ENCODE measurements at regions not wholly inside any gene's neighbourhood (a gene's known extent, or its start where the extent isn't known, plus 50 kb on each side); places are given as distances from the start of the nearest gene placed in this dataset.

DNA sequence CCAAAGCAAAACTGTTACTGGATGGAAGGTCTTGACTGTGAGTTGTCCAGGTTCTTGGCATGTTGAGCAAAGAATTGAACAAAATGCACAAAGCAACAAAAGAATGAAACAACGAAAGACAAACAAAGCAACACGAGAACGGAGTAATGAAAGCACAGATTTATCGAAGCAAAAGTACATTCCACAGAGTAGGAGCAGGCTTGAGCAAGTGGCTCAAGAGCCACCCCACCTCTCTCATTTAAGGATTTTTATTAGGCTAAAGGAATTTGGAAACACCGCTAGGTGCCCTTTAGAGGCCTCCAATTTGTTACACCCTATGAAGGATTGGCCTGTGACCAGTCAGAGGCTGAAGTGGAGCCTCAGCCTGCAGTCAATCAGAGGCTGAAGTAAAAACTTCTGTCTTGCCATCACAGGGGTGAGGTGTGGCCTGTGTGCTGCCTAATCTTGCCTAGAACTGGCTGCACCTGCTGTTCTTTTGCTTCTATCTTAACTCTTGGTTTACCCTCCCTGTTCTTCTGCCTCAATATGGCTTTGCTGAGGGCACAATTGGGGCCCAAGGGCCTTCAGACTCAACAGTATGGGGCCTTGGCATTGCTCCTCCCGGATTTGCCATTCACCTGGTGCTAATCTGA is 59.4 kb upstream of the FTH1 start:
- no peak for DNase-seq

DNA sequence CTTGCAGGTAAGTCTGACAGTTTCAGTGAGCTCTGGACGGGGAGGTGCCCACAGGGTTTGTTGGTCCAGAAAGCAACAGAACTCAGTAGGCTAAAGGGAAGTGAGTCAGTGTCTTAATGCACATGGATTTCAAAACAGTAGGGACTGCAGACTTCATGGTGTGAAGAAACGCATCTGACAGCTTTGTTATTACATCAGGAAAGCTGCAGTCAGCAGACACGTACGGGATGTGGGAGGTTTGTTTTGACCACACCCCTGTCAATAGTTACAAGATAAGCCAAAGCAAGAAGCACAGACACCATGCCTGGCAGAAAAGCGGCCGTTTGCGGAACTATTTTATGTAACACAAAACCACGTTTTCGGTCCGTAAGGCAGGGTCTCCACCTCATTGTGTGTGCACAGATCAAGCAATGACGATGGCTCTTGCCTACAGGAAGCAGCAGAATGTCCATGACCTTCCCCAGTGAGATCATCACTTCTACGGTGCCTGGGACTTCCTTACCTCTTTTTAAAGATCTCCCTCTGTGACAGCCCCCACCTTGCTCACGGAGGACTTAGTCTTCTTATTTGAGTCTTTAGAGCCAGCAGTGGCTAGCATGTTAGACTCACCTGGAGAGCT is 58.2 kb upstream of the FTH1 start:
- DNase-seq, result peak; percentile 36 to 51

DNA sequence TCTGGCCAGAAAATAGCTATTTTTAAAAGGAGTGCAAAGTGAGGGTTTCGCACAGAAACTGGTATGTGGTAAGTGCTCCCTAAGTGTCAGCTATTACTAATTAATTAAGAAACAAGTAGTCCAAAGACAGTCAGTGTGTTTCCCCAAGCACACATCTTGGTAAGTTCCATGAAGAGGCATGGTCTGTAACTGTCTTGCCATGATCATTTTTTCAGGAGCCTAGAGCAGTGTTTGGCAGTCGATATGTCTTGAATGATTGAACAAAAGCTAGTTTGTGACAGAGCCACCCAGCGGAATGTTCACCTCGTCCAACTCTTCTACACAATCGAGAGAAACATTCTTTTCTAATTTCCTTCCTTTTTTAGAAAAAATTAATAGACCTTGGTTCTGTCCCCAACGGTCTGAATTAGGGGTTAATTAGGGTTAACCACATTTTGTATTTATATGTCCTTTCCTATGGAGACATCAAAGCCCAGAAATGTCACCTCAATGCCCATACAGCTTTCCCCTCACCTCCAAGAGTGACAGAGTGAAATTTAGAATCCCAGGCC is 57.6 kb upstream of the FTH1 start:
- no peak for DNase-seq

DNA sequence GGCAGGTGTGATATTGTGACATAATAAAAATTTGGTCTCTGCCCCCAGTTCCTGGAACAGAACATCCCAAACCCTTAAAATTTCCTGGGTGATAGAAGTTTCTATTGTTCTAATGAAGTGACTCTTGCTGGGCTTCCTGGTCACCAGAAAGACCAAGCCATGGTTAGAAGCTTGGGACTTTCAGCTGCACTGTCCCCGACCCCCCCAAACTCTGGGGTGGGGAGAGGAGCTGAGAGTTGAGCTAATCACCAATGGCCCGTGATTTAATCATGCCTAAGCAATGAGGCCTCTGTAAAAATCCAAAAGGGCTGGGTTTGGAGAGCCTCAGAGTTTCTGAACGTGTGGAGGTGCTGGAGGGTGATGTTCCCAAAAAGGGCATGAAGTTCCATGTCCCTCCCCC is 54.8 kb upstream of the FTH1 start:
- no peak for DNase-seq

DNA sequence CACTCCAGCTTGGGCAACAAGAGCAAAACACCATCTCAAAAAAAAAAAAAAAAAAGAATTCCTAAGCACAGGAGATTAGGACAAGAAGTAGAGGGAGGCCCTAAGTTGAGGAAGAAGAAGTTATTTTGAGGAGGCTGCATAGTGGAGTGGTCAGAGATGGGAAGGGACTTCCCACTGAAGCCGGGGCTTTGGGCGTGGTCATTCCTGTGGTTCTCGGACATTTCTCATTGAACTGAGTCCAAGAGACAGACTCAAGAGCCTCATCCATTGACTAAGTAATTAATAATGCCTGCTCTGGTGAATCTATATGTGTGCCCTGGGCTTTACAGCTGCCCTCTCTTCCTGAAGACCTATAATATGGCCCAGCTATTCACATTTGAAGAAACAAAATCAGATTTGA is 53.2 kb upstream of the FTH1 start:
- DNase-seq, result no peak

DNA sequence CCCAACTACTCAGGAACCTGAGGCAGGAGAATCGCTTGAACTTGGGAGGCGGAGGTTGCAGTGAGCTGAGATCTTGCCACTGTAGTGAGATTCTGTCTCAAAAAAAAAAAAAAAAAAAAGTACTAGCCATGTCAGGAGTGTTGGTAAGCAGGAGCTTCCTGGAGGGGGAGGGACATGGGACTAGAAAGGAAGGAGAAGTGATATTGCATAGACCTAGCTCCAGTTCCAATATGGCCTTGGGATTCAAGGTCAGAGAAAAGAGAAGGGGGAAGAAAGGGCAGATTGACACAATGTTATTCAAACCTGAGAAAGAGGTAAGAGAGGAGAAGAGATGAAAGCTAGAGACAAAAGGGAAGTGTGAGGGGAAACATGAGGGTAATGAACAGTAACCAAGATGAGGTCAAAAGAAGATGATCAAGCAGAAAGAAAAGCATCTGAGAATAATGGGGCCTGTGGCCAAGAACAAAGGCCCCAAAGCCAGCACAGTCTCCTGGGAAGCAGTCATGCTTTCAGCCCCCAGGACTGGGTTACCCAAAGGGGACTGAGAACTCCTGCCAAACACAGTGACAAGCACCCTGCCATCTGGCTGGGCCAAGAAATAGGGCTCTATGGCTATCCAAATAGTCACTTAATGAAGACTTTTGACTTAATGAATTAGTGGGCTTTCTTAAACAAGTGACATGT is 51.7 kb upstream of the FTH1 start:
- no peak for DNase-seq

DNA sequence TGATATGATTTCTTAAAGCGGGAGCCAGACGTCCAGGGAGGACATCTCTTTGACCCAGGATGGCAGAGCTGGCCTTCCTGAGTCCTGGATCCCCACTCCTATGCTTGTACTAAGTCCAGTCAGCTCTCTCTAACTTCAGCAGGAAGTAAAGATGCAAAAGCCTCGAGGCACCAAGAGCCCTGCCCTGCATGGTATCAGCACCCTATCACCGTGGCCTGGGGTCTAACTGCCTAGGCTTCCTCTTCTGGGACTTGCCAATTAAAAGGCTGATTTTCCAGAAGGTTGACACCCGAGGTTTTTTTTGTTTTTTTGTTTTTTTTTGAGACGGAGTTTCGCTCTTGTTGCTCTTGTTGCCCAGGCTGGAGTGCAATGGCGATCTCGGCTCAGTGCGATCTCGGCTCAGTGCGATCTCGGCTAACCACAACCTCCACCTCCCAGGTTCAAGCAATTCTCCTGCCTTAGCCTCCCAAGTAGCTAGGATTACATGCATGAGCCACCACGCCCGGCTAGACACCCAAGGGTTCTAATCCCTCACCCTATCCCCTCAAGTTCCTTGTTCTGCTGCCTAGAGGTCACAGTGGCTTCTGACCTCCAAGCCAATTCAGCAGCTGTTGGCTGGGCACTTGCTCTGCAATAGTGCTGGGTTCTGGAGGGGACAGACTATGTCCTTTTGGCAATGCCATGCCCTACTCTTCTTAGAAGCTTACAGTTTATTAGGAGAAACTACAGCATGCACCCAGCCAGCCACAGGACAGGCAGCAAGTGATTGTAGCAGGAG is 50.6 kb upstream of the FTH1 start:
- no peak for DNase-seq

Measured in stimulated activated CD4-positive, alpha-beta T cell treated with anti-CD3 and anti-CD28 coated beads, Interleukin-2, amount 100 ng/mL, for 24 hours (primary cell).